ENCODE measurements at regions not wholly inside any gene's neighbourhood (a gene's known extent, or its start where the extent isn't known, plus 50 kb on each side); places are given as distances from the start of the nearest gene placed in this dataset.

GRCh38 chr11:92128026-92128425 is 96.6 kb upstream of the FAT3 start:
- no peaks in the 10 kb centered on the region for H3K9me3 ChIP-seq
- TF ChIP-seq EP300 (IDR thresholded peaks at IDR 0.05) (no peak), POLR2A (IDR thresholded peaks at IDR 0.05) (no peak), CTCF (IDR thresholded peaks at IDR 0.05) (no peak), POLR2AphosphoS5 (IDR thresholded peaks at IDR 0.05) (no peak)
- no peaks in the 10 kb centered on the region for H3K36me3 ChIP-seq
- H3K4me1 ChIP-seq = no peaks in the 10 kb centered on the region
- H3K27ac ChIP-seq = no peak overlapping the region
- no peaks in the 10 kb centered on the region for H3K27me3 ChIP-seq
- ATAC-seq = no peak
- no peak overlapping the region for H3K4me3 ChIP-seq
- 46 to 58% methylated on average over 2 of the region's 2 CpGs for WGBS, 2 donors (ENCODE audit: low coverage in 1 of 2)

- Histone ChIP-seq H3K4me1 (no peaks in the 10 kb centered on the region), H3K9me3 (peaks cover 0 to 2% (median 0%) of the 10 kb centered on the region in 3 donors), H3K36me3 (no peaks in the 10 kb centered on the region), H3K4me3 (no peak overlapping the region), H3K27ac (no peak overlapping the region), H3K27me3 (no peaks in the 10 kb centered on the region)
- TF ChIP-seq EP300 (IDR thresholded peaks at IDR 0.05) = no peak
- no peak for ATAC-seq
Observed at GRCh38 chr11:92125321-92125720, 99.3 kb upstream of the FAT3 start.

- no peak overlapping the region for H3K4me3 ChIP-seq
- no peaks in the 10 kb centered on the region for H3K4me1 ChIP-seq
- no peaks in the 10 kb centered on the region for H3K27me3 ChIP-seq
- no peak for ATAC-seq
- no peak overlapping the region for H3K27ac ChIP-seq
- H3K36me3 ChIP-seq = no peaks in the 10 kb centered on the region
- TF ChIP-seq POLR2AphosphoS5 (IDR thresholded peaks at IDR 0.05) (no peak), POLR2A (IDR thresholded peaks at IDR 0.05) (no peak), EP300 (IDR thresholded peaks at IDR 0.05) (no peak), CTCF (IDR thresholded peaks at IDR 0.05) (no peak)
- H3K9me3 ChIP-seq = peaks cover 0 to 7% (median 0%) of the 10 kb centered on the region in 3 donors
- WGBS, 2 donors (ENCODE audit: low coverage in 1 of 2) = 57 to 71% methylated on average over 1 of the region's 1 CpG
Observed at GRCh38 chr11:92123540-92123939, 101.1 kb upstream of the FAT3 start.

- no peak for TF ChIP-seq CTCF (IDR thresholded peaks at IDR 0.05)
- no peak for TF ChIP-seq POLR2AphosphoS5 (IDR thresholded peaks at IDR 0.05)
- TF ChIP-seq EP300 (IDR thresholded peaks at IDR 0.05) = no peak
- no peak for TF ChIP-seq POLR2A (IDR thresholded peaks at IDR 0.05)
- ATAC-seq = no peak
- peaks cover 0 to 7% (median 0%) of the 10 kb centered on the region in 3 donors for H3K9me3 ChIP-seq
- H3K4me3 ChIP-seq = no peak overlapping the region
- H3K36me3 ChIP-seq = no peaks in the 10 kb centered on the region
- H3K4me1 ChIP-seq = no peaks in the 10 kb centered on the region
- no peaks in the 10 kb centered on the region for H3K27me3 ChIP-seq
- WGBS, 2 donors (ENCODE audit: low coverage in 1 of 2) = 38 to 75% methylated on average over 1 of the region's 1 CpG
- no peak overlapping the region for H3K27ac ChIP-seq
Observed at GRCh38 chr11:92122561-92122960, 102.1 kb upstream of the FAT3 start.

GRCh38 chr11:92111287-92111686 is 113.3 kb upstream of the FAT3 start:
- Histone ChIP-seq H3K27me3 (no peaks in the 10 kb centered on the region), H3K4me1 (no peaks in the 10 kb centered on the region), H3K9me3 (peaks cover 0 to 21% (median 0%) of the 10 kb centered on the region in 3 donors), H3K4me3 (no peak overlapping the region), H3K27ac (no peak overlapping the region), H3K36me3 (no peaks in the 10 kb centered on the region)
- WGBS, 2 donors (ENCODE audit: low coverage in 1 of 2) = 95% methylated on average over 2 of the region's 4 CpGs; no CpG with 5 or more reads in 1 of the 2 donors
- ATAC-seq = no peak
- TF ChIP-seq POLR2A (IDR thresholded peaks at IDR 0.05) (no peak), POLR2AphosphoS5 (IDR thresholded peaks at IDR 0.05) (no peak), CTCF (IDR thresholded peaks at IDR 0.05) (no peak), EP300 (IDR thresholded peaks at IDR 0.05) (no peak)
